ENCODE measurements at regions not wholly inside any gene's neighbourhood (a gene's known extent, or its start where the extent isn't known, plus 50 kb on each side); places are given as distances from the start of the nearest gene placed in this dataset.

GRCh38 chr2:120562218-120563005, 173.3 kb upstream of the GLI2 start:
- Histone ChIP-seq H2AFZ (ENCODE audit: low read length) (no peak overlapping the region), H3K79me2 (ENCODE audit: insufficient read depth, low read length) (no peaks in the 10 kb centered on the region), H4K20me1 (ENCODE audit: insufficient read depth, low read length) (no peaks in the 10 kb centered on the region), H3K36me3 (ENCODE audit: insufficient read depth, low read length) (no peaks in the 10 kb centered on the region), H3K4me3 (ENCODE audit: low read depth, low read length, poor library complexity, severe bottlenecking) (no peak overlapping the region), H3K9me2 (ENCODE audit: low read depth, low read length) (no peaks in the 10 kb centered on the region), H3K27me3 (ENCODE audit: insufficient read depth, low read length) (peaks cover 4% of the 10 kb centered on the region; the same call in 1 of the 2 replicates), H3K9me3 (ENCODE audit: low read length) (no peaks in the 10 kb centered on the region), H3F3A (ENCODE audit: insufficient read depth, low read length) (no peaks in the 10 kb centered on the region), H3K4me2 (ENCODE audit: low read length) (no peak overlapping the region), H3K4me1 (ENCODE audit: insufficient read depth, low read length, severe bottlenecking) (no peaks in the 10 kb centered on the region), H3K27ac (ENCODE audit: low read depth, low read length, poor library complexity, severe bottlenecking) (no peak overlapping the region), H3K9ac (ENCODE audit: low read length) (no peak overlapping the region)
- TF ChIP-seq EZH2 (IDR thresholded peaks at IDR 0.05; ENCODE audit: borderline replicate concordance, low read length) (no peak), CTCF (IDR thresholded peaks at IDR 0.05; ENCODE audit: low read length) (no peak)

- no peaks in the 10 kb centered on the region for H4K20me1 ChIP-seq (ENCODE audit: insufficient read depth, low read length)
- TF ChIP-seq CTCF (IDR thresholded peaks at IDR 0.05; ENCODE audit: low read length) = no peak
- no peak for TF ChIP-seq EZH2 (IDR thresholded peaks at IDR 0.05; ENCODE audit: borderline replicate concordance, low read length)
- H3K36me3 ChIP-seq (ENCODE audit: insufficient read depth, low read length) = no peaks in the 10 kb centered on the region
- H3K4me3 ChIP-seq (ENCODE audit: low read depth, low read length, poor library complexity, severe bottlenecking) = no peak overlapping the region
- no peaks in the 10 kb centered on the region for H3F3A ChIP-seq (ENCODE audit: insufficient read depth, low read length)
- H3K27me3 ChIP-seq (ENCODE audit: insufficient read depth, low read length) = peaks cover 4% of the 10 kb centered on the region; the same call in 1 of the 2 replicates
- no peaks in the 10 kb centered on the region for H3K79me2 ChIP-seq (ENCODE audit: insufficient read depth, low read length)
- H3K4me2 ChIP-seq (ENCODE audit: low read length) = no peak overlapping the region
- no peak overlapping the region for H3K9ac ChIP-seq (ENCODE audit: low read length)
- H2AFZ ChIP-seq (ENCODE audit: low read length) = no peak overlapping the region
- H3K9me3 ChIP-seq (ENCODE audit: low read length) = no peaks in the 10 kb centered on the region
- H3K27ac ChIP-seq (ENCODE audit: low read depth, low read length, poor library complexity, severe bottlenecking) = no peak overlapping the region
- no peaks in the 10 kb centered on the region for H3K9me2 ChIP-seq (ENCODE audit: low read depth, low read length)
- no peaks in the 10 kb centered on the region for H3K4me1 ChIP-seq (ENCODE audit: insufficient read depth, low read length, severe bottlenecking)
Observed at GRCh38 chr2:120563616-120564015, 172.1 kb upstream of the GLI2 start.

GRCh38 chr2:120564213-120565094, 171.2 kb upstream of the GLI2 start:
- no peaks in the 10 kb centered on the region for H3F3A ChIP-seq (ENCODE audit: insufficient read depth, low read length)
- H3K9ac ChIP-seq (ENCODE audit: low read length) = no peak overlapping the region
- H3K4me3 ChIP-seq (ENCODE audit: low read depth, low read length, poor library complexity, severe bottlenecking) = no peak overlapping the region
- TF ChIP-seq EZH2 (IDR thresholded peaks at IDR 0.05; ENCODE audit: borderline replicate concordance, low read length) (no peak), CTCF (IDR thresholded peaks at IDR 0.05; ENCODE audit: low read length) (no peak)
- H3K9me3 ChIP-seq (ENCODE audit: low read length) = no peaks in the 10 kb centered on the region
- H3K36me3 ChIP-seq (ENCODE audit: insufficient read depth, low read length) = no peaks in the 10 kb centered on the region
- H3K4me2 ChIP-seq (ENCODE audit: low read length) = no peak overlapping the region
- H2AFZ ChIP-seq (ENCODE audit: low read length) = no peak overlapping the region
- peaks cover 4% of the 10 kb centered on the region; the same call in 1 of the 2 replicates for H3K27me3 ChIP-seq (ENCODE audit: insufficient read depth, low read length)
- no peaks in the 10 kb centered on the region for H3K79me2 ChIP-seq (ENCODE audit: insufficient read depth, low read length)
- H3K4me1 ChIP-seq (ENCODE audit: insufficient read depth, low read length, severe bottlenecking) = no peaks in the 10 kb centered on the region
- H4K20me1 ChIP-seq (ENCODE audit: insufficient read depth, low read length) = no peaks in the 10 kb centered on the region
- no peak overlapping the region for H3K27ac ChIP-seq (ENCODE audit: low read depth, low read length, poor library complexity, severe bottlenecking)
- H3K9me2 ChIP-seq (ENCODE audit: low read depth, low read length) = no peaks in the 10 kb centered on the region

All from OCI-LY1 (cell line).